ENCODE measurements at regions not wholly inside any gene's neighbourhood (a gene's known extent, or its start where the extent isn't known, plus 50 kb on each side); places are given as distances from the start of the nearest gene placed in this dataset.

GRCh38 chr2:65527451-65528240 lies 95.2 kb upstream of the SPRED2 start:
- no peak for DNase-seq (ENCODE audit: low spot score in 2 of 2, unreplicated experiment in 2 of 2)
- peaks cover 7% of the 10 kb centered on the region for H3K9me3 Mint-ChIP-seq
- no peaks in the 10 kb centered on the region for H3K36me3 Mint-ChIP-seq
- H3K27ac Mint-ChIP-seq = no peak overlapping the region
- TF ChIP-seq, protein P1, sequence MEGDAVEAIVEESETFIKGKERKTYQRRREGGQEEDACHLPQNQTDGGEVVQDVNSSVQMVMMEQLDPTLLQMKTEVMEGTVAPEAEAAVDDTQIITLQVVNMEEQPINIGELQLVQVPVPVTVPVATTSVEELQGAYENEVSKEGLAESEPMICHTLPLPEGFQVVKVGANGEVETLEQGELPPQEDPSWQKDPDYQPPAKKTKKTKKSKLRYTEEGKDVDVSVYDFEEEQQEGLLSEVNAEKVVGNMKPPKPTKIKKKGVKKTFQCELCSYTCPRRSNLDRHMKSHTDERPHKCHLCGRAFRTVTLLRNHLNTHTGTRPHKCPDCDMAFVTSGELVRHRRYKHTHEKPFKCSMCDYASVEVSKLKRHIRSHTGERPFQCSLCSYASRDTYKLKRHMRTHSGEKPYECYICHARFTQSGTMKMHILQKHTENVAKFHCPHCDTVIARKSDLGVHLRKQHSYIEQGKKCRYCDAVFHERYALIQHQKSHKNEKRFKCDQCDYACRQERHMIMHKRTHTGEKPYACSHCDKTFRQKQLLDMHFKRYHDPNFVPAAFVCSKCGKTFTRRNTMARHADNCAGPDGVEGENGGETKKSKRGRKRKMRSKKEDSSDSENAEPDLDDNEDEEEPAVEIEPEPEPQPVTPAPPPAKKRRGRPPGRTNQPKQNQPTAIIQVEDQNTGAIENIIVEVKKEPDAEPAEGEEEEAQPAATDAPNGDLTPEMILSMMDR (IDR thresholded peaks at IDR 0.05; ENCODE audit: unreplicated experiment) = no peak
- no peak overlapping the region for H3K4me3 Mint-ChIP-seq
- H3K27me3 Mint-ChIP-seq (ENCODE audit: low read depth) = peaks cover 21% of the 10 kb centered on the region
- H3K4me1 Mint-ChIP-seq = peaks cover 14% of the 10 kb centered on the region

DNA sequence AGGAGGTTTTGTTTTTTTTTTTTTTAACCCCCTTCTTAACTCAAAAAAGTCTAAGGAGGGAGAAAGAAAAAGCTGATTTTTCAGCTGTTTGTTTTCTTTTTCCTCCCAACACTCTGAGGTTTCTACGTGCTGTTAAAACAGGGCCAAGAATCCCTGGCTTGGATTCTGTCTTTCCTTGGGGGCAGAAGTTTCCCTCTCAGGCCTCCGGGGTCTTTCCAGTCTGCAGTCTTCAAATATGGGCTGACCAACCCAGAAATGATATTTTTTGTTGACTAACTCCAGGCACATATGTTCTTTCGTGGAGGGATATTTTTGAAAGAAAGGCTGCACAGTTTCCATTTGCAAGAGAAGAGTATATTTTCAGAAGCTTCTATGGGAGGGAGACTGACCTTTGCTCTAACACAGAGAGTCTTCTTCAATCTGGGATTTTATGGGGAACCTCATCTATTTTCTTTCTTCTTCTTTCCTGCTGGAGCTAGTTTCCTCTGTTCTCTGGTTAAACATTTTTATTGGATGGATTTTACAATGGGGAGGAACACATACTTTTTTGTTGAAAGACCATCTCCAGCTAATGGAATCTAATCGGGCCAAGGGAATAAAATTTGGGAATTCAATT lies 93.3 kb upstream of the SPRED2 start:
- TF ChIP-seq, protein P1 (IDR thresholded peaks at IDR 0.05; ENCODE audit: unreplicated experiment) = no peak
- H3K4me3 Mint-ChIP-seq = no peak overlapping the region
- peaks cover 14% of the 10 kb centered on the region for H3K4me1 Mint-ChIP-seq
- peak overlapping the region; percentile 8 for H3K27ac Mint-ChIP-seq
- H3K27me3 Mint-ChIP-seq (ENCODE audit: low read depth) = peaks cover 12% of the 10 kb centered on the region
- DNase-seq (ENCODE audit: low spot score in 2 of 2, unreplicated experiment in 2 of 2) = no peak
- no peaks in the 10 kb centered on the region for H3K36me3 Mint-ChIP-seq
- H3K9me3 Mint-ChIP-seq = peaks cover 10% of the 10 kb centered on the region

DNA sequence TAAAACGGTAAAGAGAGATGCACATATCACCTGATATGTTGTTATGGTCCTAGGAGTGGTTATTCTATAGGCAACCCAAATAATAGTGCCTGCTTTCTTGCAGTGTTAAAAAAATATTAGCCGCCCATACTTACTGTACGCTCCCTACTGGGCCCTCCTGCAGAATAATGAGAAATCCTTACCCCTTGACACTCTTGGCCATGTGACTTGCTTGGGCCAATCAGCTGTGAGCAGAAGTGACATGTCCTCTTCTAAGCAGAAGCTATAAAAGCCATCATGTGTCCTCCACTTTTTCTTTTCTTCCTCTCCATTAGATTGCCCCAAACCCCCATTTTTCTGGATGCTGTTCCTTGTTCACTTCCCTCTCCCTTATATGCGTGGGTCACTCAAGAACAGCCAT lies 90.5 kb upstream of the SPRED2 start:
- Mint-ChIP-seq H3K9me3 (peaks cover 22% of the 10 kb centered on the region), H3K4me1 (peaks cover 13% of the 10 kb centered on the region), H3K36me3 (no peaks in the 10 kb centered on the region), H3K4me3 (no peak overlapping the region), H3K27me3 (ENCODE audit: low read depth) (peaks cover 2% of the 10 kb centered on the region), H3K27ac (no peak overlapping the region)
- DNase-seq (ENCODE audit: low spot score in 2 of 2, unreplicated experiment in 2 of 2) = no peak
- TF ChIP-seq, protein P1 (IDR thresholded peaks at IDR 0.05; ENCODE audit: unreplicated experiment) = no peak

- H3K4me1 Mint-ChIP-seq = no peaks in the 10 kb centered on the region
- H3K36me3 Mint-ChIP-seq = no peaks in the 10 kb centered on the region
- H3K4me3 Mint-ChIP-seq = no peak overlapping the region
- no peak overlapping the region for H3K27ac Mint-ChIP-seq
- no peak for DNase-seq (ENCODE audit: low spot score in 2 of 2, unreplicated experiment in 2 of 2)
- H3K27me3 Mint-ChIP-seq (ENCODE audit: low read depth) = no peaks in the 10 kb centered on the region
- TF ChIP-seq, protein P1 (IDR thresholded peaks at IDR 0.05; ENCODE audit: unreplicated experiment) = no peak
- peaks cover 15% of the 10 kb centered on the region for H3K9me3 Mint-ChIP-seq
These were observed 86.4 kb upstream of the SPRED2 start for GRCh38 chr2:65518751-65519150.

DNA sequence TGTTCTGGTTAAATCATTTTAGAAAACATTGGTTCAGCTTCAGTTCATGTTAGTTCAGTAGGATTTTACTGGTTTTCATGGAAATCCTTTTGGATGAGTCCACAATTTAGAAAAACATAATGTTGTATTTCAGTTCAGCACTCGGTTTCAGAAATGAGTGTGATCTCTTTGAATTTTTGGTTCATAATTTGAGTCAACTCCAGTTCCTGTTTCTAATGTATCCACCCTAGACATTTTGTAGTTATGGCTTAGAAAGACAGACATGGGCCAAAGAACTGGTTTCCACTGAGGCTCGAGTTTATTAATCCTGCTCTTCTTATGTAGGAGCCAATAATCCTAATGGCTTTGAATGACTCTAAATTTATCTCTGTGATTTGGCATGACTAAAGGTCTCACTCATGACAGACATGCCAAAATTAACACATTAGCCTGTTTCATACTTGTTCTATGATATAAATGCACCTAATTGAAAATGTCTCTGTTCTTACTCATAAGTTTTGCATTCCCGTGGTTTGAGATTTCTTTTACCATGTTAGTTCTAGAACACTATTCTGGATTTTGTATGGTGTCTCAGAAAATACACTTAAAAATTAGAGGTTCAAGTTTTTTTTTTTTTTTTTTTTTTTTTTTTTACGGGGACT lies 82.3 kb upstream of the SPRED2 start:
- Mint-ChIP-seq H3K27ac (no peak overlapping the region), H3K9me3 (peaks cover 12% of the 10 kb centered on the region), H3K4me1 (no peaks in the 10 kb centered on the region), H3K27me3 (ENCODE audit: low read depth) (no peaks in the 10 kb centered on the region), H3K4me3 (no peak overlapping the region), H3K36me3 (no peaks in the 10 kb centered on the region)
- TF ChIP-seq, protein P1 (IDR thresholded peaks at IDR 0.05; ENCODE audit: unreplicated experiment) = no peak
- no peak for DNase-seq (ENCODE audit: low spot score in 2 of 2, unreplicated experiment in 2 of 2)

Measured in mesothelial cell of epicardium (in vitro differentiated cells).